Urothelium cell line (cell line): ENCODE measurements at regions not wholly inside any gene's neighbourhood (a gene's known extent, or its start where the extent isn't known, plus 50 kb on each side); places are given as distances from the start of the nearest gene placed in this dataset.

Experiments used
- DNase-seq: peaks from one replicate; pipeline ENCODE4 v3.0.0; 2011; ENCODE audit warnings: low spot score, mixed read lengths
- FAIRE-seq: peaks from 2 replicates; lab custom pipeline; 2011; peaks lifted over from hg19 to GRCh38; lab: Jason Lieb, UNC

GRCh38 chr11:134587345-134587744 is 175.3 kb upstream of the B3GAT1 start:
- DNase-seq (no peak), FAIRE-seq (no peak)

GRCh38 chr11:134586726-134587125 is 174.7 kb upstream of the B3GAT1 start:
- DNase-seq (no peak), FAIRE-seq (no peak)

GRCh38 chr11:134585666-134586610 is 173.9 kb upstream of the B3GAT1 start:
- no peak for DNase-seq
- no peak for FAIRE-seq

DNA sequence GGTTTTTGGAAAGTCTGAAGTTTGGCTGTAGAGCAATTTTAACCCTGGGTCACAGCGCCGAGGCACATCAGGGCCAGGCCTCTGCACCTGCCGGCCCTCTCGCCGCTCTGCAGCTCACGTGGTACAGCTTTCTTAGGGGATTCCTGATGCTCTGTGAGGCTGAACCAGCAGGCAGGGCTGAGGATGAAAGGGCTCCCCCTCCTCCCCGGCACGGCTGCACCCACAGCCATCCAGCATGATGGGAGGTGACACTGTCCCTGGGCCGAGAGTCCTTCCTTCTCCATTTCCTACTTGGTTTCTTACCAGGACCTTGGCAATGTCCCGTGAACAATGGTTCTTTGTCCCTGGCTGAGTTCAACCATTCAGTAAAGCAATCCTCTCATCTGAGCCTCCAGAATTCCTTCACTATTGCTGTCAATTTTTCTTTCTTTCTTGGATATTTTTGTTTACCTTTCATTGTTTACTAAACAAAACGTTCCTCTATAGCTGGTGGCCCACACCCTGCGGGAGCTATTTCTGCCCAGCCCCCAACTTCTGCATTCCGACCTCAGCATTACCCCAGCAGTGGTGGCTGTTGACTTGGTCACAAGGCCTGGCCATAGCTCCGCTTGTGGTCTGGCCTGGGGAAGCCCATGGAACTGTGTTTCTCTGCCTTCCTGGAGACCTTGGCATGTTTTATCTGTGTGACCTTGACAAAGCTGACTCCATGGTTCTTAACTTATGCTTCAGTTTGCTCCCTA is 172.8 kb upstream of the B3GAT1 start:
- DNase-seq, result no peak
- FAIRE-seq, result no peak

- no peak for FAIRE-seq
- DNase-seq, result no peak
These were observed 172.0 kb upstream of the B3GAT1 start for GRCh38 chr11:134584001-134584561.

GRCh38 chr11:134583397-134583990 is 171.5 kb upstream of the B3GAT1 start:
- no peak for FAIRE-seq
- no peak for DNase-seq

- no peak for FAIRE-seq
- DNase-seq, result no peak
These were observed 170.7 kb upstream of the B3GAT1 start for GRCh38 chr11:134582770-134583095.

DNA sequence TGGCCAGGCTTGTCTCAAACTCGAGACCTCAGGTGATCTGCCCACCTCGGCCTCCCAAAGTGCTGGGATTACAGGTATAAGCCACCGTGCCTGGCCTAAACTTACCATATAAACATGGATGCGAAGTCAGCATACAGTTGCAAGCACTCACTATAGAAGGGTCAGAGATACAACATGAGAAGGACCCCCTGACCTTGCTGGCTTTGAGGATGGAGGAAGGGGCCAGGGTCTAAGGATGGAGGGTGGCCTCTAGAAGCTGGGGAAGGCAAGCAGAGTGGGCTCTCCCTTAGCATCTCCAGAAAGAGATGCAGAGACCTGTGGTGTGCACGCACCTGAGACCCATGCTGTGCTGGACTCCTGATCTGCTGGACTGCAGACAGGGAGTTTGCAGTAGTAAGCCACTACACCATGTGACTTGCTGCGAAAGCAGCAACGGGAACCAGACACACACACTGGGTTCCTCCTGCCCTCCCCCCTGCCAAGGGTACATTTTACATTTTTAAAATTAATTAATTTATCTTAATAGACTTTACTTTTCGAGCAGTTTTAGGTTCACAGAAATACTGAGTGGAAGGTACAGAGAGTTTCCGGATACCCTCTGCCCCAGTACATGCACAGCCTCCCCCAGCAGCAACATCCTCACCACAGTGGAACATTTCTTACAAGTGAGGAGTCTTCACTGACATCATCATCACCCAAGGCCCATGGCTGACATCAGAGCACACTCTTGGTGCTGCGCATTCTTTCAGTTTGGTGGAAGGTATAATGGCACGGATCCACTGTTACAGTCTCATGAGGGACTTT is 170.1 kb upstream of the B3GAT1 start:
- FAIRE-seq, result no peak
- DNase-seq, result no peak

- FAIRE-seq, result no peak
These were observed 169.1 kb upstream of the B3GAT1 start for GRCh38 chr11:134581121-134581626.

DNA sequence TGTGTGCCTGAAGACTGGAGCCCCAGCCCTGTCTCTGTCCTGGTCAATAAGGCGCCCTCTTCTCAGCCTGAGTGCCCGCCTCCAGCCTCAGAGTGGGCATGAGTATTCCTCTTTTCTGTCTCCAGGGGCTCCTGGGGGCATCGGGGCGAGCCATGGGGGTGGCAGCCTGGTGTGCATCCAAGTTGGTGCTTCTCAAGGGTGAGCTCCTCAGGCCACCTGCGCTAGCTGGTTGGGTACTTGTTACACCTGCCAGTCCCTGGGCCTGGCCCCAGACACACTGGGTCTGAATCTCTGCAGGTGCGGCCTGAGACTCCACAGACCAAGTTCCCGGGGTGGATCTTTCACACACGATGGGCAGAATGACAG is 168.6 kb upstream of the B3GAT1 start:
- FAIRE-seq, result no peak

More at GRCh38 chr11:134581121-134581626, 169.1 kb upstream of the B3GAT1 start:
- DNase-seq, result no peak

GRCh38 chr11:134579724-134580609 is 167.9 kb upstream of the B3GAT1 start:
- no peak for FAIRE-seq
- peak; percentile 21 for DNase-seq

More for the DNA sequence above, 168.6 kb upstream of the B3GAT1 start:
- no peak for DNase-seq

DNA sequence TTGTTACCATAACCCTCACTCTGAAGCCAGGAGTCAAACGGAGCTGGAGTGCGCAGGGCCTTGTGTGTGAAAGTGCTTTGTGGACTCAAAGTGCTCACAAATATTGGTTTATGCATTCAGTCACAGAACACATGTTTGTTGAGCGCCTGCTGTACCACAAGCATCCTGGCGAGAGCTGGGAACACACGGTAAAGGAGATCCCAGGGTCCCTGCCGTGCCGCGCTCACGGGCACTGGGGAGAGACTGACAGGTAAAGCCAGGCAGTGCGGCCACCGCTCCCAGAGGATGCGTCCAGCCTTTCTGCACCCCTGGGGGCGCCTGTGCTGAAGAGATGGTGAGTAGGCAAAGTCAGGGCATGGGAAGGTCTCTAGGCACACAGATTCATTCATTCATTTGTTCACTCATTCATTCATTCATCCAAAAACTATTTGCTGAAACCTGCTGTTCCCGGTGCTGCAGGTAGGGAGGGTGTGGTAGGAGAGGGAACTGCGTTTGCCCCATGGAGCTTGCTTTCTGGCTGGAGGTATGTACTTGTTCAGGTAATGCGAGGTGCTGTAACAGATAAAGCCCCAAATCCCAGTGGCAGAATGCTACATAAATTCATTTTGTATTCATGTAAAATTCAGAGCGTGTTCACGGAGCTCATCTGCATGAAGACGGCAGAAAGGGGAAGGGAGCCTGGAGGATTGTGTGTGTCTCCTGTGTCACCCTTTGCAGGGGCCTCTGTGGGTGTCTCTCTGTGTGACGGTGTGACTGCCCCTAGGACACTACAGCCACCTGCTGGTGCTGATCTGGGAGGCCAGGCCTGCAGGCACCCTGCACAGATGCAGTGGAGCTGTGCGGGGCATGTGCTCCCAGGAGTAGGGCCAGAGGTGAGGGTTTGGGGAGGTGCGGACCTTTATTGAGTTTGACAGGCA is 167.0 kb upstream of the B3GAT1 start:
- no peak for DNase-seq
- no peak for FAIRE-seq

- DNase-seq, result no peak
- FAIRE-seq, result no peak
These were observed 165.8 kb upstream of the B3GAT1 start for GRCh38 chr11:134577751-134578395.

- DNase-seq, result no peak
- FAIRE-seq, result no peak
These were observed 164.7 kb upstream of the B3GAT1 start for GRCh38 chr11:134576721-134577171.

DNA sequence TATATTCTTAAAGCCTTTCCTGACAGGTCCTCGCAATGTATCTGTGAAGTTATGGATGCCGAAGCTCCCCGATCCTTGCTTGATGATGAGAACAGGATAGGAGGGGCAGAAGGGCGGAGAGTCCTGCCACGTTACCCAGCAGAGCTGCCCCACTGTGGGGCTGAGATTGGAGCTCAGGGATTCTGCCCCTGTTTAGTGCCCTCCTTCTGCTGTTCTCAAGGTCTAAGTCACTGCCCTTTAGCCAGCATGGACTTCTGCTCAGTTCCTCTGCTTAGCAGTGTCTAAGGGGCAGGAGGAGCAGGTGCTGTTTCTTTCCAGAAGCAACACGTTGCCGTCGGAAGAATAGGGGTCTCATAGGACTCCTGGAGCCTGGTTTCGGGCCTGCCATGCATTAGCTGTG is 164.2 kb upstream of the B3GAT1 start:
- FAIRE-seq (no peak), DNase-seq (no peak)

DNA sequence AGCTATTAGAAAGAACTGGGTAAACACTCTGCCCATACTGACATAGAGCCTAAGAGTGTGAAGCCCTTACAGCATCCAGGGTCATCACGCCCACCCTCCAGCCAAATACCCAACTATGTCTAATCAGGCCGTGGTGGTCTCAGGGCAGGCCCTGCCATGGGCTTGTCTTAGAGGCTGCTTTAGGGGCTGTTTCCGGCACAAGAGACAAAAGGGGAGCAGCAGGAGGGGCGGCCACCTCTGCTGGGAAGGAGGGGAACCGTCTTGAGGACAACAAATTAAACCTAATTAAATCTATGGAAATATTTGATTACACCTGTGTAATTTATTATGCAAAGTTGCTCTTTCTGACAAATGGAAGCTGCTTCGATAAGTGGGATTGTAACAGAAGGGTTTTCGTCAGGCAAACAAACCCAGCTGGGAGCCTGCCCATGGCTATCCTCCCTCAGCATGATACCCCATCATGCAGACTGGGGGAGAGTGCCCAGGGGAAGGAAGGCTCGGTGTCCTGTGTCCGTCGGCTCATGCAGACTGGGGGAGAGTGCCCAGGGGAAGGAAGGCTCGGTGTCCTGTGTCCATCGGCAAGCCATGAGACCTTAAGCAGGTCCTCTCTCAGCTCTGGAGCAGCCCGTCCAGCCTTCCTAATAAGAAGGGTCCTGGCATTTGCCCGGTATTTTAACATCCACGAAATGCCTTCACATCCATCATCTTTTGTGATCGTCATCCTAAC is 163.6 kb upstream of the B3GAT1 start:
- no peak for DNase-seq

DNA sequence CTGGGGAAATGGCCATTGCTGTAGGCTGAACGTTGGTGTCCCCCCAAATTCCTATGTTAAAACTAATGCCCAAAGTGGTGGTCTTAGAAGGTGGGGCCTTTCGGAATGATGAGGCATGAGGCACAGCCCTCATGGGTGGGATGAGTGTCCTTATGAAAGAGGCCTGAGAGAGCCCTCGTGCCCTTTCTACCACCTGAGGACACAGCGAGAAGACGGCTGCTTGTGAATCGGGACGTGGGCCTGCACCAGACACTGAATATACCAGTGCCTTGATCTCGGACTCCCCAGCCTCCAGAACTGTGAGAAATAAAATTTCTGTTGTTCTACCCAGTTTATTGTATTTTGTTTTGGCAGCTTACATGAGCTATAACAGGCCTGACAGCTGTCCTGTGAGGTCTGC is 162.9 kb upstream of the B3GAT1 start:
- DNase-seq (no peak), FAIRE-seq (no peak)

More for the DNA sequence above, 163.6 kb upstream of the B3GAT1 start:
- FAIRE-seq, result no peak
